OCI-LY1 (cell line): ENCODE measurements at regions not wholly inside any gene's neighbourhood (a gene's known extent, or its start where the extent isn't known, plus 50 kb on each side); places are given as distances from the start of the nearest gene placed in this dataset.

Source experiments
- CTCF ChIP-seq: fragments of 200-600 bp; sonication (generic), shearing (Covaris generic); IDR thresholded peaks from 2 replicates; pipeline ENCODE4 v1.5.1; 2017; ENCODE audit warnings: mild to moderate bottlenecking, antibody characterized with exemption, low read length, moderate library complexity, mixed read lengths
- EZH2 ChIP-seq: fragments of 200-600 bp; sonication (generic), shearing (Covaris generic); IDR thresholded peaks from 2 replicates; pipeline ENCODE4 v1.8.0; 2017; ENCODE audit warnings: borderline replicate concordance, mixed run types, mild to moderate bottlenecking, antibody characterized with exemption, low read length, moderate library complexity, mixed read lengths

- no peak for TF ChIP-seq CTCF
- TF ChIP-seq EZH2, result no peak
Observed at GRCh38 chr2:188701836-188702235, 272.3 kb upstream of the COL3A1 start.
